Upper lobe of left lung (tissue), 4 donors: ENCODE measurements at regions not wholly inside any gene's neighbourhood (a gene's known extent, or its start where the extent isn't known, plus 50 kb on each side); places are given as distances from the start of the nearest gene placed in this dataset.

ENCODE experiments used
- CTCF ChIP-seq, 6 experiments: fragments of 450-650 bp in 4 of 6; fragments of 200-600 bp in 2 of 6; sonication (generic) in 2 of 6; IDR thresholded peaks; one replicate each; pipeline ENCODE4 v1.5.1; 2016 to 2019; ENCODE audit warnings: antibody characterized with exemption in 6 of 6
- EP300 ChIP-seq, 4 donors: sonication (generic); formaldehyde crosslinking; IDR thresholded peaks; one replicate each; pipeline ENCODE4 v1.5.1; 2017; ENCODE audit warnings: antibody characterized with exemption in 4 of 4, control low read depth in 2 of 4
- POLR2A ChIP-seq, 4 donors: fragments of 450-650 bp; IDR thresholded peaks; one replicate each; pipeline ENCODE4 v1.5.1; 2016 to 2017; ENCODE audit warnings: antibody characterized with exemption in 4 of 4, mild to moderate bottlenecking in 2 of 4
- POLR2AphosphoS5 ChIP-seq, 2 donors: sonication (generic); formaldehyde crosslinking; IDR thresholded peaks; one replicate each; pipeline ENCODE4 v1.5.1; 2017; ENCODE audit warnings: antibody characterized with exemption in 2 of 2

GRCh38 chr10:24009115-24009514, 199.8 kb upstream of the KIAA1217 start:
- no peak for TF ChIP-seq CTCF (IDR thresholded peaks at IDR 0.05)
- TF ChIP-seq POLR2A (IDR thresholded peaks at IDR 0.05), result no peak
- TF ChIP-seq POLR2AphosphoS5 (IDR thresholded peaks at IDR 0.05), result no peak
- no peak for TF ChIP-seq EP300 (IDR thresholded peaks at IDR 0.05)
